SK-N-SH treated with all-trans-retinoic acid at 6 μM for 48 hours (cell line): ENCODE measurements at regions not wholly inside any gene's neighbourhood (a gene's known extent, or its start where the extent isn't known, plus 50 kb on each side); places are given as distances from the start of the nearest gene placed in this dataset.

Experiments used
- ATAC-seq: fragments of 200-7000 bp; cut with Tn5 transposase; 3 replicates; pipeline ENCODE4 v1.9.1; 2020; ENCODE audit warnings: mild to moderate bottlenecking, moderate library complexity
- ARNTL ChIP-seq: fragments of 450-650 bp; formaldehyde crosslinking; IDR thresholded peaks from 2 replicates; pipeline ENCODE4 v1.5.0; 2020; ENCODE audit warnings: low read depth, mild to moderate bottlenecking, moderate library complexity, borderline replicate concordance
- BACH2 ChIP-seq: fragments of 250-450 bp; sonication (Bioruptor Pico); IDR thresholded peaks from 2 replicates; pipeline ENCODE4 v1.9.0; 2021; ENCODE audit warnings: mild to moderate bottlenecking, borderline replicate concordance
- CSDC2 ChIP-seq: fragments of 250-450 bp; sonication (Bioruptor Pico); IDR thresholded peaks from 2 replicates; pipeline ENCODE4 v1.5.0; 2020; ENCODE audit warnings: mild to moderate bottlenecking, moderate library complexity
- ESRRG ChIP-seq: fragments of 250-450 bp; sonication (Bioruptor Pico); IDR thresholded peaks from 2 replicates; pipeline ENCODE4 v1.6.1; 2021; ENCODE audit warnings: mild to moderate bottlenecking
- GLIS3 ChIP-seq: fragments of 250-450 bp; sonication (Bioruptor Pico); IDR thresholded peaks from 2 replicates; pipeline ENCODE4 v1.5.0; 2020; ENCODE audit warnings: mild to moderate bottlenecking, moderate library complexity
- ISL1 ChIP-seq: fragments of 250-450 bp; sonication (Bioruptor Pico); IDR thresholded peaks from 2 replicates; pipeline ENCODE4 v2.1.2; 2022; ENCODE audit warnings: mild to moderate bottlenecking, moderate library complexity
- OSR1 ChIP-seq: fragments of 250-450 bp; sonication (Bioruptor Pico); IDR thresholded peaks from 2 replicates; pipeline ENCODE4 v1.8.0; 2022; ENCODE audit warnings: moderate library complexity, mild to moderate bottlenecking, inconsistent platforms
- PPARA ChIP-seq: fragments of 250-450 bp; sonication (Bioruptor Pico); IDR thresholded peaks from 2 replicates; pipeline ENCODE4 v1.5.0; 2020; ENCODE audit warnings: mild to moderate bottlenecking, borderline replicate concordance
- RARB ChIP-seq: fragments of 250-450 bp; sonication (Bioruptor Pico); IDR thresholded peaks from 2 replicates; pipeline ENCODE4 v1.8.0; 2021; ENCODE audit warnings: mild to moderate bottlenecking, moderate library complexity
- SNAI2 ChIP-seq: fragments of 250-450 bp; sonication (Bioruptor Pico); IDR thresholded peaks from 2 replicates; pipeline ENCODE4 v1.5.0; 2020; ENCODE audit warnings: mild to moderate bottlenecking, moderate library complexity
- TCF4 ChIP-seq: fragments of 250-450 bp; sonication (Bioruptor Pico); IDR thresholded peaks from 2 replicates; pipeline ENCODE4 v1.8.0; 2021; ENCODE audit warnings: mild to moderate bottlenecking, moderate library complexity, borderline replicate concordance
- TOX ChIP-seq: fragments of 250-450 bp; sonication (Bioruptor Pico); IDR thresholded peaks from 2 replicates; pipeline ENCODE4 v1.8.0; 2021; ENCODE audit warnings: mild to moderate bottlenecking, moderate library complexity, borderline replicate concordance
- ZC3H10 ChIP-seq: fragments of 250-450 bp; sonication (Bioruptor Pico); IDR thresholded peaks from 2 replicates; pipeline ENCODE4 v1.5.1; 2021; ENCODE audit warnings: mild to moderate bottlenecking, moderate library complexity
- ZFP3 ChIP-seq: fragments of 250-450 bp; sonication (Bioruptor Pico); IDR thresholded peaks from 2 replicates; pipeline ENCODE4 v1.5.0; 2020; ENCODE audit warnings: mild to moderate bottlenecking, moderate library complexity
- ZFP30 ChIP-seq: fragments of 450-650 bp; formaldehyde crosslinking; IDR thresholded peaks from 2 replicates; pipeline ENCODE4 v1.5.0; 2022; ENCODE audit warnings: mild to moderate bottlenecking, moderate library complexity
- ZNF565 ChIP-seq: fragments of 450-650 bp; formaldehyde crosslinking; conservative IDR thresholded peaks from 2 replicates; pipeline ENCODE4 v1.5.0; 2020; ENCODE audit warnings: low read depth, mild to moderate bottlenecking, moderate library complexity
- ZNF70 ChIP-seq: fragments of 450-650 bp; formaldehyde crosslinking; IDR thresholded peaks from 2 replicates; pipeline ENCODE4 v1.5.0; 2020; ENCODE audit warnings: mild to moderate bottlenecking, moderate library complexity
- ZNF8 ChIP-seq: fragments of 450-650 bp; formaldehyde crosslinking; IDR thresholded peaks from 2 replicates; pipeline ENCODE4 v1.5.0; 2020; ENCODE audit warnings: mild to moderate bottlenecking, moderate library complexity
- TF ChIP-seq, protein P1 (sequence below): fragments of 250-450 bp; sonication (Bioruptor Pico); IDR thresholded peaks from 2 replicates; pipeline ENCODE4 v1.8.0; 2021; ENCODE audit warnings: low read depth, mild to moderate bottlenecking, moderate library complexity, borderline replicate concordance
- TF ChIP-seq, protein P2 (sequence below): fragments of 250-450 bp; sonication (Bioruptor Pico); IDR thresholded peaks from 2 replicates; pipeline ENCODE4 v1.5.1; 2021; ENCODE audit warnings: mild to moderate bottlenecking, moderate library complexity
- TF ChIP-seq, protein P3 (sequence below): fragments of 250-450 bp; sonication (Bioruptor Pico); IDR thresholded peaks from 2 replicates; pipeline ENCODE4 v1.5.1; 2020; ENCODE audit warnings: low read depth, mild to moderate bottlenecking, moderate library complexity
- TF ChIP-seq, protein P4 (sequence below): fragments of 250-450 bp; sonication (Bioruptor Pico); IDR thresholded peaks from 2 replicates; pipeline ENCODE4 v1.5.0; 2020; ENCODE audit warnings: mild to moderate bottlenecking, moderate library complexity
- TF ChIP-seq, protein P5 (sequence below): fragments of 250-450 bp; sonication (Bioruptor Pico); IDR thresholded peaks from 2 replicates; pipeline ENCODE4 v1.8.0; 2020; ENCODE audit warnings: mild to moderate bottlenecking, moderate library complexity, borderline replicate concordance

DNA sequence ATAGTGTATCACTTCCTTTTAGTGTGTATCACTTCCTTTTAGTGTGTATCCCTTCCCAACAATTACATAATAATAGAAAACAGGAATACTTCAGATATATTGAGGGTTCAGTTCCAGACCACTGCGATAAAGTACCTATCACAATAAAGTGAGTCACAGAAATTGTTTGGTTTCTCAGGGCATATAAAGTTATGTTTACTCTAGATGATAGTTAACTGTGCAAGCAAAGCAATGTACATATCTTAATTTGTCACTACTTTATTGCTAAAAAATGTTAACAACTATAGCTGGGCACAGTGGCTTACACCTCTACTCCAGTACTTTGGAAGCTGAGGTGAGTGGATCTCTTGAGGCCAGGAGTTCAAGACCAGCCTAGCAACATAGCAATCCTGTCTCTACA lies 938.4 kb downstream of the CCSER2 start:
- ATAC-seq = no peak
- TF ChIP-seq ESRRG = no peak
- no peak for TF ChIP-seq CSDC2 (CRISPR knock-in tag)
- no peak for TF ChIP-seq ZFP30 (CRISPR knock-in tag)
- TF ChIP-seq, protein P1, sequence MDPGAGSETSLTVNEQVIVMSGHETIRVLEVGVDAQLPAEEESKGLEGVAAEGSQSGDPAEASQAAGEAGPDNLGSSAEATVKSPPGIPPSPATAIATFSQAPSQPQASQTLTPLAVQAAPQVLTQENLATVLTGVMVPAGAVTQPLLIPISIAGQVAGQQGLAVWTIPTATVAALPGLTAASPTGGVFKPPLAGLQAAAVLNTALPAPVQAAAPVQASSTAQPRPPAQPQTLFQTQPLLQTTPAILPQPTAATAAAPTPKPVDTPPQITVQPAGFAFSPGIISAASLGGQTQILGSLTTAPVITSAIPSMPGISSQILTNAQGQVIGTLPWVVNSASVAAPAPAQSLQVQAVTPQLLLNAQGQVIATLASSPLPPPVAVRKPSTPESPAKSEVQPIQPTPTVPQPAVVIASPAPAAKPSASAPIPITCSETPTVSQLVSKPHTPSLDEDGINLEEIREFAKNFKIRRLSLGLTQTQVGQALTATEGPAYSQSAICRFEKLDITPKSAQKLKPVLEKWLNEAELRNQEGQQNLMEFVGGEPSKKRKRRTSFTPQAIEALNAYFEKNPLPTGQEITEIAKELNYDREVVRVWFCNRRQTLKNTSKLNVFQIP (CRISPR knock-in tag) = no peak
- TF ChIP-seq, protein P2, sequence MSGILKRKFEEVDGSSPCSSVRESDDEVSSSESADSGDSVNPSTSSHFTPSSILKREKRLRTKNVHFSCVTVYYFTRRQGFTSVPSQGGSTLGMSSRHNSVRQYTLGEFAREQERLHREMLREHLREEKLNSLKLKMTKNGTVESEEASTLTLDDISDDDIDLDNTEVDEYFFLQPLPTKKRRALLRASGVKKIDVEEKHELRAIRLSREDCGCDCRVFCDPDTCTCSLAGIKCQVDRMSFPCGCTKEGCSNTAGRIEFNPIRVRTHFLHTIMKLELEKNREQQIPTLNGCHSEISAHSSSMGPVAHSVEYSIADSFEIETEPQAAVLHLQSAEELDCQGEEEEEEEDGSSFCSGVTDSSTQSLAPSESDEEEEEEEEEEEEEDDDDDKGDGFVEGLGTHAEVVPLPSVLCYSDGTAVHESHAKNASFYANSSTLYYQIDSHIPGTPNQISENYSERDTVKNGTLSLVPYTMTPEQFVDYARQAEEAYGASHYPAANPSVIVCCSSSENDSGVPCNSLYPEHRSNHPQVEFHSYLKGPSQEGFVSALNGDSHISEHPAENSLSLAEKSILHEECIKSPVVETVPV (CRISPR knock-in tag) = no peak
- TF ChIP-seq ZNF70 = no peak
- TF ChIP-seq ISL1 (CRISPR knock-in tag) = no peak
- TF ChIP-seq, protein P3, sequence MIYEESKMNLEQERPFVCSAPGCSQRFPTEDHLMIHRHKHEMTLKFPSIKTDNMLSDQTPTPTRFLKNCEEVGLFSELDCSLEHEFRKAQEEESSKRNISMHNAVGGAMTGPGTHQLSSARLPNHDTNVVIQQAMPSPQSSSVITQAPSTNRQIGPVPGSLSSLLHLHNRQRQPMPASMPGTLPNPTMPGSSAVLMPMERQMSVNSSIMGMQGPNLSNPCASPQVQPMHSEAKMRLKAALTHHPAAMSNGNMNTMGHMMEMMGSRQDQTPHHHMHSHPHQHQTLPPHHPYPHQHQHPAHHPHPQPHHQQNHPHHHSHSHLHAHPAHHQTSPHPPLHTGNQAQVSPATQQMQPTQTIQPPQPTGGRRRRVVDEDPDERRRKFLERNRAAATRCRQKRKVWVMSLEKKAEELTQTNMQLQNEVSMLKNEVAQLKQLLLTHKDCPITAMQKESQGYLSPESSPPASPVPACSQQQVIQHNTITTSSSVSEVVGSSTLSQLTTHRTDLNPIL (CRISPR knock-in tag) = no peak
- no peak for TF ChIP-seq TCF4 (CRISPR knock-in tag)
- no peak for TF ChIP-seq ZNF8 (CRISPR knock-in tag)
- TF ChIP-seq SNAI2 = no peak
- TF ChIP-seq, protein P4, sequence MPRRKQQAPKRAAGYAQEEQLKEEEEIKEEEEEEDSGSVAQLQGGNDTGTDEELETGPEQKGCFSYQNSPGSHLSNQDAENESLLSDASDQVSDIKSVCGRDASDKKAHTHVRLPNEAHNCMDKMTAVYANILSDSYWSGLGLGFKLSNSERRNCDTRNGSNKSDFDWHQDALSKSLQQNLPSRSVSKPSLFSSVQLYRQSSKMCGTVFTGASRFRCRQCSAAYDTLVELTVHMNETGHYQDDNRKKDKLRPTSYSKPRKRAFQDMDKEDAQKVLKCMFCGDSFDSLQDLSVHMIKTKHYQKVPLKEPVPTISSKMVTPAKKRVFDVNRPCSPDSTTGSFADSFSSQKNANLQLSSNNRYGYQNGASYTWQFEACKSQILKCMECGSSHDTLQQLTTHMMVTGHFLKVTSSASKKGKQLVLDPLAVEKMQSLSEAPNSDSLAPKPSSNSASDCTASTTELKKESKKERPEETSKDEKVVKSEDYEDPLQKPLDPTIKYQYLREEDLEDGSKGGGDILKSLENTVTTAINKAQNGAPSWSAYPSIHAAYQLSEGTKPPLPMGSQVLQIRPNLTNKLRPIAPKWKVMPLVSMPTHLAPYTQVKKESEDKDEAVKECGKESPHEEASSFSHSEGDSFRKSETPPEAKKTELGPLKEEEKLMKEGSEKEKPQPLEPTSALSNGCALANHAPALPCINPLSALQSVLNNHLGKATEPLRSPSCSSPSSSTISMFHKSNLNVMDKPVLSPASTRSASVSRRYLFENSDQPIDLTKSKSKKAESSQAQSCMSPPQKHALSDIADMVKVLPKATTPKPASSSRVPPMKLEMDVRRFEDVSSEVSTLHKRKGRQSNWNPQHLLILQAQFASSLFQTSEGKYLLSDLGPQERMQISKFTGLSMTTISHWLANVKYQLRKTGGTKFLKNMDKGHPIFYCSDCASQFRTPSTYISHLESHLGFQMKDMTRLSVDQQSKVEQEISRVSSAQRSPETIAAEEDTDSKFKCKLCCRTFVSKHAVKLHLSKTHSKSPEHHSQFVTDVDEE (CRISPR knock-in tag) = no peak
- no peak for TF ChIP-seq BACH2 (CRISPR knock-in tag)
- TF ChIP-seq PPARA = no peak
- no peak for TF ChIP-seq OSR1 (CRISPR knock-in tag)
- TF ChIP-seq ARNTL = no peak
- TF ChIP-seq RARB = no peak
- no peak for TF ChIP-seq ZNF565 (CRISPR knock-in tag)
- no peak for TF ChIP-seq ZC3H10 (CRISPR knock-in tag)

DNA sequence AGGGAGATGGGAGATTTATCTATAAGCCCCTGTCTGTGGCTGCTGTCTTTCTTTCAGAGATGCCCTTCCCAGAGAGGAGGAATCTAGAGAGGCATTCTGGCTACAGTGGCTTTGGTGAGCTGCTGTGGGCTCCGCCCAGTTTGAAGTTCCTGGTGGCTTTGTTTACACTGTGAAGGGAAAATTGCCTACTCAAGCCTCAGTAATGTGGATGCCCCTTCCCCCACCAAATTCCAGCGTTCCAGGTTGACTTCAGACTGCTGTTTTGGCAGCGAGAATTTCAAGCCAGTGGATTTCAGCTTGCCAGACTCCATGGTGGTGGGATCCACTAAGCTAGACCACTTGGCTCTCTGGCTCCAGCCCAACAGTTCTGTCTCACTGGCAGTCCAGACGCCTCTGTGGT lies 951.6 kb downstream of the CCSER2 start:
- TF ChIP-seq ZNF565 (CRISPR knock-in tag) = no peak
- no peak for TF ChIP-seq ZNF70
- TF ChIP-seq GLIS3 (CRISPR knock-in tag) = no peak
- TF ChIP-seq PPARA = no peak
- no peak for TF ChIP-seq TCF4 (CRISPR knock-in tag)
- no peak for TF ChIP-seq ZFP3 (CRISPR knock-in tag)
- no peak for TF ChIP-seq CSDC2 (CRISPR knock-in tag)
- TF ChIP-seq OSR1 (CRISPR knock-in tag) = no peak
- TF ChIP-seq, protein P5, sequence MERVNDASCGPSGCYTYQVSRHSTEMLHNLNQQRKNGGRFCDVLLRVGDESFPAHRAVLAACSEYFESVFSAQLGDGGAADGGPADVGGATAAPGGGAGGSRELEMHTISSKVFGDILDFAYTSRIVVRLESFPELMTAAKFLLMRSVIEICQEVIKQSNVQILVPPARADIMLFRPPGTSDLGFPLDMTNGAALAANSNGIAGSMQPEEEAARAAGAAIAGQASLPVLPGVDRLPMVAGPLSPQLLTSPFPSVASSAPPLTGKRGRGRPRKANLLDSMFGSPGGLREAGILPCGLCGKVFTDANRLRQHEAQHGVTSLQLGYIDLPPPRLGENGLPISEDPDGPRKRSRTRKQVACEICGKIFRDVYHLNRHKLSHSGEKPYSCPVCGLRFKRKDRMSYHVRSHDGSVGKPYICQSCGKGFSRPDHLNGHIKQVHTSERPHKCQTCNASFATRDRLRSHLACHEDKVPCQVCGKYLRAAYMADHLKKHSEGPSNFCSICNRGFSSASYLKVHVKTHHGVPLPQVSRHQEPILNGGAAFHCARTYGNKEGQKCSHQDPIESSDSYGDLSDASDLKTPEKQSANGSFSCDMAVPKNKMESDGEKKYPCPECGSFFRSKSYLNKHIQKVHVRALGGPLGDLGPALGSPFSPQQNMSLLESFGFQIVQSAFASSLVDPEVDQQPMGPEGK = no peak
- no peak for TF ChIP-seq TOX (CRISPR knock-in tag)
- TF ChIP-seq RARB = no peak
- TF ChIP-seq, protein P4 (CRISPR knock-in tag) = no peak
- no peak for TF ChIP-seq BACH2 (CRISPR knock-in tag)
- no peak for TF ChIP-seq ESRRG
- TF ChIP-seq ZNF8 (CRISPR knock-in tag) = no peak
- TF ChIP-seq, protein P3 (CRISPR knock-in tag) = no peak
- no peak for TF ChIP-seq ISL1 (CRISPR knock-in tag)
- no peak for TF ChIP-seq ZFP30 (CRISPR knock-in tag)
- TF ChIP-seq ARNTL = no peak
- ATAC-seq = no peak
